ENCODE measurements at regions not wholly inside any gene's neighbourhood (a gene's known extent, or its start where the extent isn't known, plus 50 kb on each side); places are given as distances from the start of the nearest gene placed in this dataset.

- intact Hi-C loops (cut with DNase I) = loop anchor here in 1 of 2 donors (2.0 kb wide), 1 partner anchor 157 kb away; no protein-coding TSS in a partner anchor
- no peaks in the 10 kb centered on the region for H3K4me1 ChIP-seq
- no peak for DNase-seq
- H3K9me3 ChIP-seq = no peaks in the 10 kb centered on the region
- no peak overlapping the region for H3K27ac ChIP-seq
- H3K36me3 ChIP-seq (ENCODE audit: insufficient read depth in 1 of 2, low read depth in 1 of 2) = no peaks in the 10 kb centered on the region
- H3K4me3 ChIP-seq = no peak overlapping the region
- ATAC-seq = no peak
- no peak for TF ChIP-seq CTCF (IDR thresholded peaks at IDR 0.05)
- WGBS, 3 donors = 48 to 56% (median 54%) methylated on average over 8 of the region's 8 CpGs
- peaks cover 0 to 6% (median 0%) of the 10 kb centered on the region in 3 donors for H3K27me3 ChIP-seq (ENCODE audit: insufficient read depth in 3 of 3, low read length in 2 of 3)
These were observed 214.6 kb downstream of the TSN start for GRCh38 chr2:121969766-121970639.

DNA sequence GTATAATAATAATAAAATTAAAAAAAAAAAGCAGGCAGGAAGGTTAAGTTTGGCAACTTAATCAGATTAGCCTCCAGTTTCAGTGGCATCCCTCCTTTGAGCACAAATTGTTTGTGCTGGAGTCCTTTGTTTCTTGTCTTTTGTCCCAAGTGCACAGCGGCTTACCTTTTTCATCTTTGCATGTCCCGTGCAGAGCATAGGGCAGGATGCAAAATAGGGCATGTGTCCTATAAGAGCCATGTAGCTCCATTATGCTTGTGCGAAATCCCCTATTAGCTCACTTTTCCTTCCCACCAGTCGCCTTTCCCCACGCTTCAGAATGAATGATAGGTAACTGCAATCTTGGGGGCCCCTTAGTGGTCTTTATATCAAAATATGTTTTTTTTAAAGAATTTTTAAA is 216.8 kb downstream of the TSN start:
- intact Hi-C loops (cut with DNase I) = no loop called here
- H3K27me3 ChIP-seq (ENCODE audit: insufficient read depth in 3 of 3, low read length in 2 of 3) = peaks cover 0 to 6% (median 0%) of the 10 kb centered on the region in 3 donors
- WGBS, 3 donors = 86 to 92% (median 92%) methylated on average over 5 of the region's 5 CpGs
- H3K9me3 ChIP-seq = no peaks in the 10 kb centered on the region
- DNase-seq (no peak), ATAC-seq (no peak)
- no peak overlapping the region for H3K4me3 ChIP-seq
- no peak for TF ChIP-seq CTCF (IDR thresholded peaks at IDR 0.05)
- no peaks in the 10 kb centered on the region for H3K4me1 ChIP-seq
- H3K36me3 ChIP-seq (ENCODE audit: insufficient read depth in 1 of 2, low read depth in 1 of 2) = no peaks in the 10 kb centered on the region
- H3K27ac ChIP-seq = no peak overlapping the region

- no peaks in the 10 kb centered on the region for H3K4me1 ChIP-seq
- peak; percentile 58 for TF ChIP-seq CTCF (IDR thresholded peaks at IDR 0.05)
- H3K27me3 ChIP-seq (ENCODE audit: insufficient read depth in 3 of 3, low read length in 2 of 3) = peaks cover 0 to 6% (median 0%) of the 10 kb centered on the region in 3 donors
- DNase-seq (peak; percentile 34 to 60), ATAC-seq (peak; percentile 39 to 78 (median 72))
- WGBS, 3 donors = 2 to 5% (median 3%) methylated on average over 13 of the region's 13 CpGs
- H3K9me3 ChIP-seq = no peaks in the 10 kb centered on the region
- H3K27ac ChIP-seq = no peak overlapping the region
- no peaks in the 10 kb centered on the region for H3K36me3 ChIP-seq (ENCODE audit: insufficient read depth in 1 of 2, low read depth in 1 of 2)
- H3K4me3 ChIP-seq = peak overlapping the region; percentile 51
- intact Hi-C loops (cut with DNase I) = loop anchor here in 1 of 2 donors (2.0 kb wide), 1 partner anchor 476 kb away; no protein-coding TSS in a partner anchor
These were observed 219.6 kb downstream of the TSN start for GRCh38 chr2:121974897-121975661.

GRCh38 chr2:121976926-121977325 is 221.5 kb downstream of the TSN start:
- no peaks in the 10 kb centered on the region for H3K27me3 ChIP-seq (ENCODE audit: insufficient read depth in 3 of 3, low read length in 2 of 3)
- H3K27ac ChIP-seq = no peak overlapping the region
- no peak for TF ChIP-seq CTCF (IDR thresholded peaks at IDR 0.05)
- H3K4me1 ChIP-seq = no peaks in the 10 kb centered on the region
- H3K36me3 ChIP-seq (ENCODE audit: insufficient read depth in 1 of 2, low read depth in 1 of 2) = no peaks in the 10 kb centered on the region
- intact Hi-C loops (cut with DNase I) = no loop called here
- 7 to 14% (median 8%) methylated on average over 3 of the region's 3 CpGs for WGBS, 3 donors
- H3K9me3 ChIP-seq = no peaks in the 10 kb centered on the region
- ATAC-seq (no peak), DNase-seq (no peak)
- H3K4me3 ChIP-seq = no peak overlapping the region
